Uterus (tissue), 2 donors: ENCODE measurements at regions not wholly inside any gene's neighbourhood (a gene's known extent, or its start where the extent isn't known, plus 50 kb on each side); places are given as distances from the start of the nearest gene placed in this dataset.

ENCODE experiments used
- POLR2A ChIP-seq, 2 donors: fragments of 450-650 bp; IDR thresholded peaks; one replicate each; pipeline ENCODE4 v1.6.1; 2016; ENCODE audit warnings: antibody characterized with exemption in 2 of 2, mild to moderate bottlenecking in 1 of 2, moderate library complexity in 1 of 2
- TF ChIP-seq, protein P1 (sequence below), 4 experiments: fragments of 200-600 bp in 2 of 4; fragments of 450-650 bp in 2 of 4; sonication (generic) in 2 of 4; IDR thresholded peaks; one replicate each; pipeline ENCODE4 v1.5.1; 2016 to 2019; ENCODE audit warnings: antibody characterized with exemption in 4 of 4, mild to moderate bottlenecking in 2 of 4, moderate library complexity in 1 of 4

DNA sequence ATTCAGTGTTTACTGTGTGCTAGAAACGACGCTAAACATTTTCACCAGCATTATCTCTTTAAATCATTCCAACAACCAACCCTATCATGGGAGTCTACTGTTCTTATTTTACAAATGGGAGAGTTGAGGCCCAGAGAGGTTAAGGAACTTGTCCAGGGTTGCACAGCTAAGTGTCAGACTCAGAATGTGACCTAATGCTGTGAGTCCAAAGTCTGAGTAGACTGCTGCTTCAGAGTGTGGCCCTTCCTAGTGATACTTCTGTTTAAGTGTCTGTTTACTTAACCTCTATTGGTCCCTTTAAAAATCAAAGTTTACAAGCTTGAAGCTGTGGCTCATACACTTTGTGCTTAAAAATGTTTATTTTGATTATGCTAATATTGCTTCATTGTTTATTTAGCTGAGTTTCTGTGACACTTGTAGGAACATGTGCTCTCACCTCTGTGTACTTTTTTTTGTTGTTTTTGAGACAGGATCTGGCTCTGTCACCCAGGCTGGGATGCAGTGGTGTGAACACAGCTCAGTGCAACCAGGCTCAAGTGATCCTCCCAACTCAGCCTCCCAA, 84.4 kb upstream of the SYPL1 start:
- TF ChIP-seq, protein P1, sequence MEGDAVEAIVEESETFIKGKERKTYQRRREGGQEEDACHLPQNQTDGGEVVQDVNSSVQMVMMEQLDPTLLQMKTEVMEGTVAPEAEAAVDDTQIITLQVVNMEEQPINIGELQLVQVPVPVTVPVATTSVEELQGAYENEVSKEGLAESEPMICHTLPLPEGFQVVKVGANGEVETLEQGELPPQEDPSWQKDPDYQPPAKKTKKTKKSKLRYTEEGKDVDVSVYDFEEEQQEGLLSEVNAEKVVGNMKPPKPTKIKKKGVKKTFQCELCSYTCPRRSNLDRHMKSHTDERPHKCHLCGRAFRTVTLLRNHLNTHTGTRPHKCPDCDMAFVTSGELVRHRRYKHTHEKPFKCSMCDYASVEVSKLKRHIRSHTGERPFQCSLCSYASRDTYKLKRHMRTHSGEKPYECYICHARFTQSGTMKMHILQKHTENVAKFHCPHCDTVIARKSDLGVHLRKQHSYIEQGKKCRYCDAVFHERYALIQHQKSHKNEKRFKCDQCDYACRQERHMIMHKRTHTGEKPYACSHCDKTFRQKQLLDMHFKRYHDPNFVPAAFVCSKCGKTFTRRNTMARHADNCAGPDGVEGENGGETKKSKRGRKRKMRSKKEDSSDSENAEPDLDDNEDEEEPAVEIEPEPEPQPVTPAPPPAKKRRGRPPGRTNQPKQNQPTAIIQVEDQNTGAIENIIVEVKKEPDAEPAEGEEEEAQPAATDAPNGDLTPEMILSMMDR (IDR thresholded peaks at IDR 0.05) = no peak
- no peak for TF ChIP-seq POLR2A (IDR thresholded peaks at IDR 0.05)
